Left ventricle myocardium inferior (tissue), 1 donor: ENCODE measurements at regions not wholly inside any gene's neighbourhood (a gene's known extent, or its start where the extent isn't known, plus 50 kb on each side); places are given as distances from the start of the nearest gene placed in this dataset.

Experiments
- DNase-seq: peaks from one replicate; pipeline ENCODE4 v3.0.0-alpha.2; 2020
- H3K27ac ChIP-seq: fragments of 200-600 bp; replicated peaks from 2 replicates; pipeline ENCODE4 v1.8.0; 2021
- H3K27me3 ChIP-seq: fragments of 200-600 bp; 2 replicates; pipeline ENCODE4 v1.8.0; 2021; ENCODE audit warnings: low read depth
- H3K36me3 ChIP-seq: fragments of 200-600 bp; 2 replicates; pipeline ENCODE4 v1.8.0; 2021
- H3K4me1 ChIP-seq: fragments of 200-600 bp; 2 replicates; pipeline ENCODE4 v1.8.0; 2021
- H3K4me3 ChIP-seq: fragments of 200-600 bp; 2 replicates; pipeline ENCODE4 v1.8.0; 2021; ENCODE audit warnings: mild to moderate bottlenecking, moderate library complexity
- H3K9me3 ChIP-seq: fragments of 200-600 bp; replicated peaks from 2 replicates; pipeline ENCODE4 v1.8.0; 2021
- intact Hi-C: fragments of 100-400 bp; cut with micrococcal nuclease; formaldehyde crosslinking; loops from one replicate; pipeline ENCODE4 v1.11.0; 2022
- TF ChIP-seq, protein P1 (sequence below): fragments of 200-600 bp; IDR thresholded peaks from 2 replicates; pipeline ENCODE4 v1.8.0; 2021; ENCODE audit warnings: antibody characterized with exemption, mild to moderate bottlenecking, borderline replicate concordance
- donor health status: DM: no; HTN: yes; CAD: no; lungs with severe emphysema.

DNA sequence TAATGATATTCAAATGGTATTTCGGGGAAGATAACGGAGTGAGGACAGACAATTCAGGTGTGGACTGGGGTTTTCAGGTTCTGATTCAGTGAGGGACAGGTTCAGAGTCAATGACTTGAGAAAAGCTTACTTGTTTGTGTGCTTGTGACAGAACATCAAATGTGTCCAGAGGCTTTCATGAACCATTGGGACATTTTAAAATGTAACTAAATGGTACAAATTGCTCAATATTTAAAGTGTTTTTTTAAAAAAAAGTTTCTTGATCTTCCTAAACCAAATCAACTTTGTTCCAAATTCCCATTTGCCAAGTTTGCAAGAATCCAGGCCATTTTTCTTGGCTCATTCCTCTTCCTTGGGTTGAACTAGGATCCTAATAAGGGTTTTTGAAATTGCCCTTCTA is 59.4 kb upstream of the BZW1 start:
- intact Hi-C loops: no loop called here
- Histone ChIP-seq H3K9me3 (no peaks in the 10 kb centered on the region), H3K36me3 (no peaks in the 10 kb centered on the region), H3K4me3 (no peak overlapping the region), H3K27me3 (peaks cover 12% of the 10 kb centered on the region), H3K27ac (no peak overlapping the region), H3K4me1 (no peaks in the 10 kb centered on the region)
- no peak for DNase-seq
- TF ChIP-seq, protein P1, sequence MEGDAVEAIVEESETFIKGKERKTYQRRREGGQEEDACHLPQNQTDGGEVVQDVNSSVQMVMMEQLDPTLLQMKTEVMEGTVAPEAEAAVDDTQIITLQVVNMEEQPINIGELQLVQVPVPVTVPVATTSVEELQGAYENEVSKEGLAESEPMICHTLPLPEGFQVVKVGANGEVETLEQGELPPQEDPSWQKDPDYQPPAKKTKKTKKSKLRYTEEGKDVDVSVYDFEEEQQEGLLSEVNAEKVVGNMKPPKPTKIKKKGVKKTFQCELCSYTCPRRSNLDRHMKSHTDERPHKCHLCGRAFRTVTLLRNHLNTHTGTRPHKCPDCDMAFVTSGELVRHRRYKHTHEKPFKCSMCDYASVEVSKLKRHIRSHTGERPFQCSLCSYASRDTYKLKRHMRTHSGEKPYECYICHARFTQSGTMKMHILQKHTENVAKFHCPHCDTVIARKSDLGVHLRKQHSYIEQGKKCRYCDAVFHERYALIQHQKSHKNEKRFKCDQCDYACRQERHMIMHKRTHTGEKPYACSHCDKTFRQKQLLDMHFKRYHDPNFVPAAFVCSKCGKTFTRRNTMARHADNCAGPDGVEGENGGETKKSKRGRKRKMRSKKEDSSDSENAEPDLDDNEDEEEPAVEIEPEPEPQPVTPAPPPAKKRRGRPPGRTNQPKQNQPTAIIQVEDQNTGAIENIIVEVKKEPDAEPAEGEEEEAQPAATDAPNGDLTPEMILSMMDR: no peak

DNA sequence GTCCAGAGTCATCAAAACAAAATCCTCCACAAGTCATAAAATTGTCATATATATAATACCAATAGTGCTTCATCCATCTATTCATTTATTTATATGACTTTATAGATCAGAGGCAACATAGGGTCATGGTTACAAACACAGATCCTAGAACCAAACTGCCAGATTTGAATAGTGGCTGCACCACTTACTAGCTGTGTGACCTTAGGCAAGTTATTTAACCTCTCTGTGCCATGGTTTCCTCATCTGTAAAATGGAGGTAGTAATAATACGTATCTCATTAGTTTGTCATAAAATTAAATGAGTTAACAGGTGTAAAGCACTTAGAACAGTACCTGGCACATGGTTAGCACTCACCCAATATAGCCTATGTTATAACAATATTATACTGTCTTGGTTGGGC is 58.9 kb upstream of the BZW1 start:
- intact Hi-C loops: no loop called here
- H3K27me3 ChIP-seq: peaks cover 12% of the 10 kb centered on the region
- no peak overlapping the region for H3K4me3 ChIP-seq
- no peak for DNase-seq
- H3K36me3 ChIP-seq: no peaks in the 10 kb centered on the region
- H3K27ac ChIP-seq: no peak overlapping the region
- no peaks in the 10 kb centered on the region for H3K9me3 ChIP-seq
- H3K4me1 ChIP-seq: no peaks in the 10 kb centered on the region
- TF ChIP-seq, protein P1: no peak

DNA sequence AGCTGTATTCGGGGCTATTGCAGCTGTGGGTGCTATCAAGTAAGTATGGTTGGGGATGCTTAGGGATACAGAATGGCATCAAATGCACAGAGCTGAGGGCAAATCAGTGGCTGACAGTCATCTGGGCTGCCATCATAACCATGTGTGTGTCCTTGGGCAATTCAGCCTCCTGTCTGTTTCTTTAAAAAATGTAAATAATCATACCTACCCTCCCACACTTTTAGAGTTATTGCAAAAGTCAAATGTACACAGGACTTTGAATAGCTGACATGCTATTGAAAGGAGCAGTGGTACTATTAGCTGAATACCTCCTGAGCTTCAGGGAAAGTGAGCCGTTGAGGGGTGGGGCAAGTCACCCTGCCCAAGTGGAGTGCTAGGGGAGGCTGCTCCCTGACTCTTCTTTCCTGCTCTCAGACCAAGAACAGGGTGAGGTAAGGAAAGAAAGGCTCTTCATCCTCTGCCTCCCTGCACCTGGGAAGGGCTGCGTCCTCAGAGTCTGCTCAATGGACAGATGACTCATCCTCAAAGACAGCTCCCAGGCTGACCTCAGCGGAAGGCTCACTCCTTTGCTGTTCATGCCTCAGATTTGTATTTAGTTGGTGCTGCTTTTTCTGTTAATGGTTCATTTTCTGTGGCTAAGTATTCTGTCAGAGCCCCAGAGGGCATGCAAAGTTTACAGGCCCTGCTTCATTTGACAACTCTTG is 54.9 kb upstream of the BZW1 start:
- DNase-seq: no peak
- Histone ChIP-seq H3K27me3 (peaks cover 8% of the 10 kb centered on the region), H3K4me1 (no peaks in the 10 kb centered on the region), H3K4me3 (no peak overlapping the region), H3K36me3 (no peaks in the 10 kb centered on the region), H3K27ac (no peak overlapping the region), H3K9me3 (no peaks in the 10 kb centered on the region)
- intact Hi-C loops: no loop called here
- TF ChIP-seq, protein P1: no peak

DNA sequence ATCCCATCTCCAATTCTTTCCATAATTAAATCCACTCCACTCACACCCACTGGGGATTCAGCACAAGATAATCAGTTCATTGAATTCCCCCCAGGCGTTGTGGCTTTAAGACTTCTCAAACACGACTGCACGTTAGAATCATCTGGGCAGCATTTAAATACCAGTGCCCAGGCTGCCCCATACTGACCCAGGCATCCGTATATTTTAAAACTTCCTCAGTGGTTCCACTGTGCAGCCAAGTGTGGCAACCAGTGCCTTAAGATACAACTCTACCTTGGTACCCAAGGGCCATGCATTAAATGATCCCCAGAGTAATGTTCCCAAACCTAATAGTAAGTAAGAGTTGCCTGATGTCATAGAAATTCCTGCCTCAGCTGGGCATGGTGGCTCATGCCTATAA is 54.3 kb upstream of the BZW1 start:
- peaks cover 2% of the 10 kb centered on the region for H3K27me3 ChIP-seq
- TF ChIP-seq, protein P1: no peak
- intact Hi-C loops: no loop called here
- H3K9me3 ChIP-seq: no peaks in the 10 kb centered on the region
- DNase-seq: no peak
- no peak overlapping the region for H3K4me3 ChIP-seq
- no peak overlapping the region for H3K27ac ChIP-seq
- H3K36me3 ChIP-seq: no peaks in the 10 kb centered on the region
- H3K4me1 ChIP-seq: no peaks in the 10 kb centered on the region

DNA sequence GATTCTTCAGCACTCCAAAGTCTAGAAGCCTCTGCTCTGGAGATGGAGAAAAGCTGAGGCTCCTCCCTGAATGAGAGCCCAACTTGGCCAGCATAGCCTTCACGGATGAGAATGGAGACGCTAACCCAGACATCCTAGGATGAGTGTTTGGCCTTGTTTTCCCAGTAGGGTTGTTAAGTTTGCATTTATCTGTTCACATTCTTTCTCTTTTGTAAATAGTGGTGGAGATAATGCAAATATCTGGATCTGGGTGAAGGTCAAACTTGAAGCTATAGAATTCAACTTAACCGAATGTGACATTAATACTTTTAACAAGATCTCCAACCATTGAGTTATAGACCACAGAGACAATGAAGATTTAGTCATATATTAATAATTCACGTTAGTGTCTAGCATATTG is 53.4 kb upstream of the BZW1 start:
- Histone ChIP-seq H3K27me3 (no peaks in the 10 kb centered on the region), H3K27ac (no peak overlapping the region), H3K9me3 (no peaks in the 10 kb centered on the region), H3K4me3 (no peak overlapping the region), H3K4me1 (no peaks in the 10 kb centered on the region), H3K36me3 (no peaks in the 10 kb centered on the region)
- TF ChIP-seq, protein P1: no peak
- no peak for DNase-seq
- intact Hi-C loops: no loop called here
